PC-3 (cell line): ENCODE measurements at regions not wholly inside any gene's neighbourhood (a gene's known extent, or its start where the extent isn't known, plus 50 kb on each side); places are given as distances from the start of the nearest gene placed in this dataset.

ENCODE experiments used
- CTCF ChIP-seq: fragments of 300-600 bp; sonication (generic); conservative IDR thresholded peaks from 2 replicates; pipeline ENCODE4 v1.5.1; 2017; ENCODE audit warnings: antibody characterized with exemption, low read depth, mild to moderate bottlenecking, low read length
- EZH2 ChIP-seq: fragments of 300-600 bp; sonication (generic); IDR thresholded peaks from one replicate; pipeline ENCODE4 v1.6.1; 2017; ENCODE audit warnings: antibody characterized with exemption, mild to moderate bottlenecking, low read length; ENCODE audit not compliant: unreplicated experiment
- EZH2phosphoT487 ChIP-seq: fragments of 300-600 bp; sonication (generic); IDR thresholded peaks from 2 replicates; pipeline ENCODE4 v1.6.1; 2018; ENCODE audit warnings: mild to moderate bottlenecking, antibody characterized with exemption, low read length, borderline replicate concordance

- TF ChIP-seq EZH2 (no peak), CTCF (no peak), EZH2phosphoT487 (no peak)
These were observed 103.1 kb upstream of the UGT8 start for GRCh38 chr4:114495471-114495928.
